ENCODE measurements at regions not wholly inside any gene's neighbourhood (a gene's known extent, or its start where the extent isn't known, plus 50 kb on each side); places are given as distances from the start of the nearest gene placed in this dataset.
"Not testable (repeated sequence)": the region's sequence is repeated elsewhere in the genome, so short reads cannot be mapped to it uniquely, and the experiment has no call there.

- TF ChIP-seq CTCF (IDR thresholded peaks at IDR 0.05; ENCODE audit: partially characterized antibody, unreplicated experiment), result no peak
- H3K36me3 Mint-ChIP-seq (ENCODE audit: unreplicated experiment), result no peaks in the 10 kb centered on the region
- H3K4me3 Mint-ChIP-seq (ENCODE audit: unreplicated experiment), result no peak overlapping the region
- DNase-seq, result no peak
- peaks cover 4% of the 10 kb centered on the region for H3K27me3 Mint-ChIP-seq (ENCODE audit: unreplicated experiment)
- no peak overlapping the region for H3K27ac Mint-ChIP-seq (ENCODE audit: unreplicated experiment)
- H3K9me3 Mint-ChIP-seq (ENCODE audit: unreplicated experiment), result no peaks in the 10 kb centered on the region
- no peaks in the 10 kb centered on the region for H3K4me1 Mint-ChIP-seq (ENCODE audit: low read depth, unreplicated experiment)
Observed at GRCh38 chr1:178659789-178660208, 65.2 kb upstream of the RALGPS2 start.

DNA sequence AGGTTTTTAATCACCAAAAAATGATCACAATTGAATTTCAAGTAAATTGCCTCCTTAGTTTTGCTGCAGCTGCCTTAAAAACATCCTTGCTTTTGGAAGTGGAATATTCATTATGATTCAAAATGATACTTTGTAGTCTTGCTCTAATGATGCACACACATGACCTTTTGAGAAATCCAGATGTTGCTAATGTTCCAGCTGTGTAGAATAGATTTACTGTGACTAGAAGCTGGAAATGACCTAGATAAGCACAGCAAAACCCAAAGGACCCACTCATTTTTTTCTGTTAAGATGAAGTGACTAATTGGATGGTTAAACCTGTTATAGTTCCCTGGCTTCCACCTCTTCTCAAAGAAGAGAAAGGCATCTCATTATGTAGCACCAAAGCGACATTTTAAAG, 64.6 kb upstream of the RALGPS2 start:
- Mint-ChIP-seq H3K36me3 (ENCODE audit: unreplicated experiment) (no peaks in the 10 kb centered on the region), H3K27me3 (ENCODE audit: unreplicated experiment) (peaks cover 4% of the 10 kb centered on the region), H3K4me1 (ENCODE audit: low read depth, unreplicated experiment) (no peaks in the 10 kb centered on the region), H3K4me3 (ENCODE audit: unreplicated experiment) (no peak overlapping the region), H3K27ac (ENCODE audit: unreplicated experiment) (no peak overlapping the region), H3K9me3 (ENCODE audit: unreplicated experiment) (no peaks in the 10 kb centered on the region)
- TF ChIP-seq CTCF (IDR thresholded peaks at IDR 0.05; ENCODE audit: partially characterized antibody, unreplicated experiment), result no peak
- DNase-seq, result no peak

DNA sequence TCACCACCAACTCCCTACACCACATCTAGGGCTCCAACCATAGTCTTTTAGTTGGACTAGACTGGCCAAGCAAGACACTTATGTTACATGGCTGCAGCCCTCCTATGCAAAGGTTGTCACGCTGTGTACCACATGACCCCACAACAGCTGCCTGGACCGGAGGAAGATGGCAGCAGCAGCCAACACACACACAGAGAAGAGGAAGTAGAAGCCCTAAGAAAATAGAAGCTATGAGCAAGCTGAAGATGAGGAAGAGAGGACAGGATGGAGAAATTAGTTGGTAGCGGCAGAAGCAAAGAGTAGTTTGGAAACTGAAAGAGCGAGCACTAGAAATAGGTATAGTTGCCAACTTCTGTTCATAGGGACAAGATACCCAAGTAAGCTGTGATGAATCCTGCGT, 60.8 kb upstream of the RALGPS2 start:
- no peak for TF ChIP-seq CTCF (IDR thresholded peaks at IDR 0.05; ENCODE audit: partially characterized antibody, unreplicated experiment)
- Mint-ChIP-seq H3K9me3 (ENCODE audit: unreplicated experiment) (peaks cover 1% of the 10 kb centered on the region), H3K27me3 (ENCODE audit: unreplicated experiment) (peaks cover 2% of the 10 kb centered on the region), H3K4me3 (ENCODE audit: unreplicated experiment) (no peak overlapping the region), H3K36me3 (ENCODE audit: unreplicated experiment) (no peaks in the 10 kb centered on the region), H3K27ac (ENCODE audit: unreplicated experiment) (no peak overlapping the region), H3K4me1 (ENCODE audit: low read depth, unreplicated experiment) (no peaks in the 10 kb centered on the region)
- no peak for DNase-seq

- Mint-ChIP-seq H3K27me3 (ENCODE audit: unreplicated experiment) (no peaks in the 10 kb centered on the region), H3K36me3 (ENCODE audit: unreplicated experiment) (no peaks in the 10 kb centered on the region), H3K4me1 (ENCODE audit: low read depth, unreplicated experiment) (no peaks in the 10 kb centered on the region), H3K4me3 (ENCODE audit: unreplicated experiment) (no peak overlapping the region), H3K9me3 (ENCODE audit: unreplicated experiment) (peaks cover 1% of the 10 kb centered on the region), H3K27ac (ENCODE audit: unreplicated experiment) (no peak overlapping the region)
- no peak for TF ChIP-seq CTCF (IDR thresholded peaks at IDR 0.05; ENCODE audit: partially characterized antibody, unreplicated experiment)
- DNase-seq, result no peak
Observed at GRCh38 chr1:178665579-178665978, 59.5 kb upstream of the RALGPS2 start.

- not testable (repeated sequence) for H3K36me3 Mint-ChIP-seq (ENCODE audit: unreplicated experiment); H3K27ac Mint-ChIP-seq (ENCODE audit: unreplicated experiment); H3K4me3 Mint-ChIP-seq (ENCODE audit: unreplicated experiment); H3K27me3 Mint-ChIP-seq (ENCODE audit: unreplicated experiment); DNase-seq; H3K9me3 Mint-ChIP-seq (ENCODE audit: unreplicated experiment); H3K4me1 Mint-ChIP-seq (ENCODE audit: low read depth, unreplicated experiment)
Observed at GRCh38 chr1:178666891-178667290, 58.2 kb upstream of the RALGPS2 start.

- Mint-ChIP-seq H3K9me3 (ENCODE audit: unreplicated experiment) (peaks cover 5% of the 10 kb centered on the region), H3K36me3 (ENCODE audit: unreplicated experiment) (no peaks in the 10 kb centered on the region), H3K4me3 (ENCODE audit: unreplicated experiment) (no peak overlapping the region), H3K27ac (ENCODE audit: unreplicated experiment) (no peak overlapping the region), H3K4me1 (ENCODE audit: low read depth, unreplicated experiment) (no peaks in the 10 kb centered on the region), H3K27me3 (ENCODE audit: unreplicated experiment) (no peaks in the 10 kb centered on the region)
- TF ChIP-seq CTCF (IDR thresholded peaks at IDR 0.05; ENCODE audit: partially characterized antibody, unreplicated experiment), result no peak
- no peak for DNase-seq
Observed at GRCh38 chr1:178672434-178672833, 52.6 kb upstream of the RALGPS2 start.

DNA sequence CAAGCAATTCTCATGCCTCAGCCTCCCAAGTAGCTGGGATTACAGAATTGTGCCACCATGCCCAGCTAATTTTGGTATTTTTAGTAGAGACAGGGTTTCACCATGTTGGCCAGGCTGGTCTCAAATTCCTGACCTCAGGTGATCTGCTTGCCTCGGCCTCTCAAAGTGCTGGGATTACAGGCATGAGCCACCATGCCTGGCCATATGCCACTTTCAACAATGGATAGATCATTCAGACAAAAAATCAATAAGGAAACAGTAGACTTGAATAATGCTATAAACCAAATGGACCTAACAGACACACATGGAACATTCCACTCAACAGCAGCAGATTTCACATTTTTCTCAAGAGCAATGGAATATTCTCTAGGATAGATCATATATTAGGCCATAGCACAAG, 50.5 kb upstream of the RALGPS2 start:
- not testable (repeated sequence) for H3K27me3 Mint-ChIP-seq (ENCODE audit: unreplicated experiment); H3K27ac Mint-ChIP-seq (ENCODE audit: unreplicated experiment); DNase-seq; H3K4me1 Mint-ChIP-seq (ENCODE audit: low read depth, unreplicated experiment); H3K36me3 Mint-ChIP-seq (ENCODE audit: unreplicated experiment); H3K4me3 Mint-ChIP-seq (ENCODE audit: unreplicated experiment); H3K9me3 Mint-ChIP-seq (ENCODE audit: unreplicated experiment)

All from glutamatergic neuron (in vitro differentiated cells).